ENCODE measurements at regions not wholly inside any gene's neighbourhood (a gene's known extent, or its start where the extent isn't known, plus 50 kb on each side); places are given as distances from the start of the nearest gene placed in this dataset.
A peak's percentile ranks its signal among the peaks of the same experiment; 100 is the strongest.
"Not testable (repeated sequence)": the region's sequence is repeated elsewhere in the genome, so short reads cannot be mapped to it uniquely, and the experiment has no call there.

- in situ Hi-C loops (cut with HindIII; ENCODE audit: low sequenced_read_pairs); H3K4me3 ChIP-seq (ENCODE audit: low read depth, low read length); DNase-seq (ENCODE audit: low read depth, low spot score): not testable (repeated sequence)
Observed at GRCh38 chr9:95391271-95391670, 73.8 kb upstream of the FANCC start.

GRCh38 chr9:95389373-95389772 is 71.9 kb upstream of the FANCC start:
- H3K4me3 ChIP-seq (ENCODE audit: low read depth, low read length): no peak overlapping the region
- no peak for DNase-seq (ENCODE audit: low read depth, low spot score)
- TF ChIP-seq CTCF (IDR thresholded peaks at IDR 0.05; ENCODE audit: low read depth, low read length): no peak
- in situ Hi-C loops (cut with HindIII; ENCODE audit: low sequenced_read_pairs): no loop called here

- in situ Hi-C loops (cut with HindIII; ENCODE audit: low sequenced_read_pairs): no loop called here
- no peak overlapping the region for H3K4me3 ChIP-seq (ENCODE audit: low read depth, low read length)
- no peak for DNase-seq (ENCODE audit: low read depth, low spot score)
- TF ChIP-seq CTCF (IDR thresholded peaks at IDR 0.05; ENCODE audit: low read depth, low read length): no peak
Observed at GRCh38 chr9:95386843-95387242, 69.3 kb upstream of the FANCC start.

GRCh38 chr9:95385521-95385920 is 68.0 kb upstream of the FANCC start:
- in situ Hi-C loops (cut with HindIII; ENCODE audit: low sequenced_read_pairs): no loop called here
- no peak for TF ChIP-seq CTCF (IDR thresholded peaks at IDR 0.05; ENCODE audit: low read depth, low read length)
- H3K4me3 ChIP-seq (ENCODE audit: low read depth, low read length): no peak overlapping the region
- no peak for DNase-seq (ENCODE audit: low read depth, low spot score)

- DNase-seq (ENCODE audit: low read depth, low spot score): no peak
- in situ Hi-C loops (cut with HindIII; ENCODE audit: low sequenced_read_pairs): no loop called here
- no peak overlapping the region for H3K4me3 ChIP-seq (ENCODE audit: low read depth, low read length)
- no peak for TF ChIP-seq CTCF (IDR thresholded peaks at IDR 0.05; ENCODE audit: low read depth, low read length)
Observed at GRCh38 chr9:95383845-95384244, 66.3 kb upstream of the FANCC start.

- H3K4me3 ChIP-seq (ENCODE audit: low read depth, low read length): no peak overlapping the region
- DNase-seq (ENCODE audit: low read depth, low spot score): peak; percentile 34
- in situ Hi-C loops (cut with HindIII; ENCODE audit: low sequenced_read_pairs): no loop called here
- no peak for TF ChIP-seq CTCF (IDR thresholded peaks at IDR 0.05; ENCODE audit: low read depth, low read length)
Observed at GRCh38 chr9:95383185-95383676, 65.7 kb upstream of the FANCC start.

GRCh38 chr9:95382433-95382832 is 64.9 kb upstream of the FANCC start:
- H3K4me3 ChIP-seq (ENCODE audit: low read depth, low read length): no peak overlapping the region
- in situ Hi-C loops (cut with HindIII; ENCODE audit: low sequenced_read_pairs): no loop called here
- DNase-seq (ENCODE audit: low read depth, low spot score): no peak
- no peak for TF ChIP-seq CTCF (IDR thresholded peaks at IDR 0.05; ENCODE audit: low read depth, low read length)
